Body of pancreas (tissue), 4 donors: ENCODE measurements at regions not wholly inside any gene's neighbourhood (a gene's known extent, or its start where the extent isn't known, plus 50 kb on each side); places are given as distances from the start of the nearest gene placed in this dataset.
"Not testable (repeated sequence)": the region's sequence is repeated elsewhere in the genome, so short reads cannot be mapped to it uniquely, and the experiment has no call there.

Experiments used
- ATAC-seq: fragments of 150-250 bp; one replicate; pipeline ENCODE4 v1.9.1; 2016
- DNase-seq, 4 donors: peaks; one replicate each; pipeline ENCODE4 v3.0.0-alpha.2; 2019
- H3K27ac ChIP-seq, 4 donors: fragments of 200-600 bp; sonication (generic); 1 replicate in 3 of 4; 2 replicates in 1 of 4; pipeline versions ENCODE4 v1.5.1 to v1.6.1; 2016 to 2019; ENCODE audit warnings: mild to moderate bottlenecking in 1 of 4, mixed read lengths in 1 of 4, moderate library complexity in 1 of 4
- H3K27me3 ChIP-seq, 2 donors: fragments of 200-600 bp; sonication (generic); one replicate each; pipeline ENCODE4 v1.6.0; 2016; ENCODE audit warnings: mild to moderate bottlenecking in 1 of 2
- H3K36me3 ChIP-seq, 2 donors: fragments of 200-600 bp; sonication (generic); replicated peaks in 1 of 2; 2 replicates each; pipeline ENCODE4 v1.5.1; 2016; ENCODE audit warnings: low read depth in 2 of 2; ENCODE audit not compliant: insufficient read depth in 1 of 2
- H3K4me1 ChIP-seq: fragments of 200-600 bp; sonication (generic); one replicate; pipeline ENCODE4 v1.6.0; 2016
- H3K4me3 ChIP-seq, 2 donors: fragments of 200-600 bp; sonication (generic); 1 replicate in 1 of 2; 2 replicates in 1 of 2; pipeline ENCODE4 v1.5.1; 2016 to 2019
- H3K9me3 ChIP-seq, 3 donors: fragments of 200-600 bp; sonication (generic); 1 replicate in 2 of 3; 2 replicates in 1 of 3; pipeline ENCODE4 v1.5.1; 2016
- POLR2A ChIP-seq, 3 donors: fragments of 450-650 bp; IDR thresholded peaks; one replicate each; pipeline ENCODE4 v1.6.1; 2016; ENCODE audit warnings: antibody characterized with exemption in 3 of 3, mild to moderate bottlenecking in 2 of 3
- WGBS, 2 donors: methylation state at CpG; one replicate each; pipeline ENCODE4 v1.1.5; 2017; 5-methylcytosine and 5-hydroxymethylcytosine counted together
- intact Hi-C: fragments of 100-400 bp; cut with DNase I; formaldehyde crosslinking; loops from one replicate; pipeline ENCODE4 v1.15.1; 2023
- TF ChIP-seq, protein P1 (sequence below), 7 experiments: fragments of 450-650 bp in 4 of 7; fragments of 200-600 bp in 3 of 7; sonication (generic) in 3 of 7; IDR thresholded peaks; one replicate each; pipeline ENCODE4 v1.5.1; 2016 to 2019; ENCODE audit warnings: antibody characterized with exemption in 7 of 7

- Histone ChIP-seq H3K27ac (no peak overlapping the region), H3K27me3 (no peaks in the 10 kb centered on the region), H3K4me3 (no peak overlapping the region), H3K4me1 (no peaks in the 10 kb centered on the region), H3K36me3 (no peaks in the 10 kb centered on the region), H3K9me3 (no peaks in the 10 kb centered on the region)
- 37% methylated on average over 5 of the region's 5 CpGs for WGBS, 2 donors
- ATAC-seq (no peak), DNase-seq (no peak)
- intact Hi-C loops = no loop called here
- TF ChIP-seq, protein P1, sequence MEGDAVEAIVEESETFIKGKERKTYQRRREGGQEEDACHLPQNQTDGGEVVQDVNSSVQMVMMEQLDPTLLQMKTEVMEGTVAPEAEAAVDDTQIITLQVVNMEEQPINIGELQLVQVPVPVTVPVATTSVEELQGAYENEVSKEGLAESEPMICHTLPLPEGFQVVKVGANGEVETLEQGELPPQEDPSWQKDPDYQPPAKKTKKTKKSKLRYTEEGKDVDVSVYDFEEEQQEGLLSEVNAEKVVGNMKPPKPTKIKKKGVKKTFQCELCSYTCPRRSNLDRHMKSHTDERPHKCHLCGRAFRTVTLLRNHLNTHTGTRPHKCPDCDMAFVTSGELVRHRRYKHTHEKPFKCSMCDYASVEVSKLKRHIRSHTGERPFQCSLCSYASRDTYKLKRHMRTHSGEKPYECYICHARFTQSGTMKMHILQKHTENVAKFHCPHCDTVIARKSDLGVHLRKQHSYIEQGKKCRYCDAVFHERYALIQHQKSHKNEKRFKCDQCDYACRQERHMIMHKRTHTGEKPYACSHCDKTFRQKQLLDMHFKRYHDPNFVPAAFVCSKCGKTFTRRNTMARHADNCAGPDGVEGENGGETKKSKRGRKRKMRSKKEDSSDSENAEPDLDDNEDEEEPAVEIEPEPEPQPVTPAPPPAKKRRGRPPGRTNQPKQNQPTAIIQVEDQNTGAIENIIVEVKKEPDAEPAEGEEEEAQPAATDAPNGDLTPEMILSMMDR (IDR thresholded peaks at IDR 0.05) = no peak
- no peak for TF ChIP-seq POLR2A (IDR thresholded peaks at IDR 0.05)
These were observed 384.7 kb upstream of the CXADR start for GRCh38 chr21:17128132-17128531.

DNA sequence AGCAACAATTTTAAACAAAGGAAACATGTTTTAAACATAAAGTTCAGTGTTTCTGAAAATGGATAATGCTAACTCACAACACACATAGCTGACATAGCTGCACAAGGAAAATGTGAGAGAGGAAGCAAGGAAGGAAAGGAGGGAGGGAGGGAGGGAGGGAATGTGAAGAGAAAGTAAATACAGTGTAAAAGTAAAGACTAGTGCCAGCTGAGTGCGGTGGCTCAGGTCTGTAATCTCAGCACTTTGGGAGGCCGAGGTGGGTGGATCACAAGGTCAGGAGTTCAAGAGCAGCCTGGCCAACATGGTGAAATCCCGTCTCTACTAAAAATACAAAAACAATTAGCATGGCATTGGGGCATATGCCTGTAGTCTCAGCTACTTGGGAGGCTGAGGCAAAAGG lies 373.7 kb upstream of the CXADR start:
- ATAC-seq, H3K9me3 ChIP-seq, intact Hi-C loops, H3K36me3 ChIP-seq, H3K4me1 ChIP-seq, H3K4me3 ChIP-seq, H3K27ac ChIP-seq, H3K27me3 ChIP-seq, DNase-seq: not testable (repeated sequence)
- WGBS, 2 donors = 23 to 32% methylated on average over 3 of the region's 3 CpGs

GRCh38 chr21:17139696-17140095 lies 373.1 kb upstream of the CXADR start:
- Histone ChIP-seq H3K27ac (no peak overlapping the region), H3K4me1 (no peaks in the 10 kb centered on the region), H3K27me3 (no peaks in the 10 kb centered on the region), H3K4me3 (no peak overlapping the region), H3K9me3 (no peaks in the 10 kb centered on the region), H3K36me3 (no peaks in the 10 kb centered on the region)
- DNase-seq (no peak), ATAC-seq (no peak)
- intact Hi-C loops = no loop called here
- TF ChIP-seq, protein P1 (IDR thresholded peaks at IDR 0.05) = no peak
- TF ChIP-seq POLR2A (IDR thresholded peaks at IDR 0.05) = no peak
- WGBS, 2 donors = 41 to 56% methylated on average over 5 of the region's 5 CpGs

DNA sequence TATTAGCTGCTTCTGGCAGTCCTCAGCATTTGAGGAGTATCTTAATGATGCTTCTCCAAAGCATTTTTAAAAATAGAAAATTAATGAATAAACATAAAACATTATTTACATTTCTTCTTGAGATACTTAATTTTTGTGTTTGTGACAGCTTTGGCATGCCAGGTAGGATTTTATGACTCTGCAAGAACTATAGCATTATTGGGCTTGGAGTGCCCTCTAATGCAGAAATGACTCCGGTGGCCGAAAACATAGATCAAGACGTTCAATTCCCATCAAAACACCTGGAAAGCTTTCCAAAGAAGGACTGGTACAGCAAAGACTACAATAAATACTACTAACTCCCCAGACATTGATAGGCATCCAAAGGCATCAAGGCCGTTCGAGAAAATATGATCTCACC lies 366.4 kb upstream of the CXADR start:
- ATAC-seq = no peak
- TF ChIP-seq POLR2A (IDR thresholded peaks at IDR 0.05) = no peak
- TF ChIP-seq, protein P1 (IDR thresholded peaks at IDR 0.05) = no peak
- Histone ChIP-seq H3K9me3 (no peaks in the 10 kb centered on the region), H3K27me3 (no peaks in the 10 kb centered on the region), H3K36me3 (no peaks in the 10 kb centered on the region), H3K27ac (no peak overlapping the region), H3K4me1 (no peaks in the 10 kb centered on the region), H3K4me3 (no peak overlapping the region)
- WGBS, 2 donors = 63 to 70% methylated on average over 5 of the region's 5 CpGs
- DNase-seq = no peak
- intact Hi-C loops = no loop called here

GRCh38 chr21:17159697-17160096 lies 353.1 kb upstream of the CXADR start:
- WGBS, 2 donors = 28 to 36% methylated on average over 2 of the region's 2 CpGs
- ATAC-seq (no peak), DNase-seq (no peak)
- H3K27ac ChIP-seq = no peak overlapping the region
- TF ChIP-seq POLR2A (IDR thresholded peaks at IDR 0.05) = no peak
- TF ChIP-seq, protein P1 (IDR thresholded peaks at IDR 0.05) = no peak
- H3K4me1 ChIP-seq = no peaks in the 10 kb centered on the region
- no peaks in the 10 kb centered on the region for H3K27me3 ChIP-seq
- H3K9me3 ChIP-seq = no peaks in the 10 kb centered on the region
- no peak overlapping the region for H3K4me3 ChIP-seq
- H3K36me3 ChIP-seq = no peaks in the 10 kb centered on the region
- intact Hi-C loops = no loop called here
